Suprapubic skin (tissue), 4 donors: ENCODE measurements at regions not wholly inside any gene's neighbourhood (a gene's known extent, or its start where the extent isn't known, plus 50 kb on each side); places are given as distances from the start of the nearest gene placed in this dataset.
A peak's percentile ranks its signal among the peaks of the same experiment; 100 is the strongest.

Source experiments
- DNase-seq, 2 donors: peaks; one replicate each; pipeline ENCODE4 v3.0.0-alpha.2; 2019; ENCODE audit warnings: low spot score in 2 of 2
- H3K27ac ChIP-seq: fragments of 200-600 bp; sonication (generic); one replicate; pipeline ENCODE4 v1.5.1; 2019
- H3K27me3 ChIP-seq: fragments of 200-600 bp; sonication (generic); one replicate; pipeline ENCODE4 v1.5.1; 2019
- H3K36me3 ChIP-seq: fragments of 200-600 bp; sonication (generic); one replicate; pipeline ENCODE4 v1.5.1; 2019
- H3K4me1 ChIP-seq: fragments of 200-600 bp; sonication (generic); one replicate; pipeline ENCODE4 v1.5.1; 2019
- H3K4me3 ChIP-seq: fragments of 200-600 bp; sonication (generic); one replicate; pipeline ENCODE4 v1.5.1; 2019; ENCODE audit warnings: mild to moderate bottlenecking
- H3K9me3 ChIP-seq: fragments of 200-600 bp; sonication (generic); one replicate; pipeline ENCODE4 v1.5.1; 2019
- CTCF ChIP-seq, 2 donors: fragments of 200-600 bp in 1 of 2; fragments of 450-650 bp in 1 of 2; sonication (generic) in 1 of 2; IDR thresholded peaks; one replicate each; pipeline ENCODE4 v1.5.1; 2016 to 2019; ENCODE audit warnings: antibody characterized with exemption in 2 of 2, mild to moderate bottlenecking in 1 of 2, moderate library complexity in 1 of 2
- EP300 ChIP-seq: sonication (generic); formaldehyde crosslinking; IDR thresholded peaks from one replicate; pipeline ENCODE4 v1.6.1; 2017; ENCODE audit warnings: antibody characterized with exemption
- POLR2A ChIP-seq, 2 donors: fragments of 450-650 bp; IDR thresholded peaks; one replicate each; pipeline ENCODE4 v1.6.1; 2017; ENCODE audit warnings: antibody characterized with exemption in 2 of 2, mild to moderate bottlenecking in 2 of 2, moderate library complexity in 2 of 2
- POLR2AphosphoS5 ChIP-seq, 3 donors: sonication (generic); formaldehyde crosslinking; IDR thresholded peaks; one replicate each; pipeline ENCODE4 v1.6.1; 2017; ENCODE audit warnings: antibody characterized with exemption in 3 of 3
- WGBS: methylation state at CpG from one replicate; pipeline ENCODE4 v1.1.5; 2018; 5-methylcytosine and 5-hydroxymethylcytosine counted together

GRCh38 chr22:47705350-47705749 is 942.9 kb downstream of the TBC1D22A start:
- WGBS = 88% methylated on average over 2 of the region's 2 CpGs

GRCh38 chr22:47698906-47699305 is 936.5 kb downstream of the TBC1D22A start:
- no peaks in the 10 kb centered on the region for H3K27me3 ChIP-seq
- no peak overlapping the region for H3K27ac ChIP-seq
- H3K4me1 ChIP-seq = no peaks in the 10 kb centered on the region
- no peak for DNase-seq
- H3K9me3 ChIP-seq = no peaks in the 10 kb centered on the region
- 78% methylated on average over 8 of the region's 8 CpGs for WGBS
- no peaks in the 10 kb centered on the region for H3K36me3 ChIP-seq
- TF ChIP-seq POLR2A (IDR thresholded peaks at IDR 0.05) = no peak
- H3K4me3 ChIP-seq = no peak overlapping the region

More at GRCh38 chr22:47705350-47705749, 942.9 kb downstream of the TBC1D22A start:
- no peak for TF ChIP-seq POLR2A (IDR thresholded peaks at IDR 0.05)
- TF ChIP-seq POLR2AphosphoS5 (IDR thresholded peaks at IDR 0.05) = no peak
- no peak for TF ChIP-seq EP300
- TF ChIP-seq CTCF (IDR thresholded peaks at IDR 0.05) = no peak
- no peak overlapping the region for H3K27ac ChIP-seq
- H3K9me3 ChIP-seq = no peaks in the 10 kb centered on the region
- H3K27me3 ChIP-seq = no peaks in the 10 kb centered on the region
- no peak overlapping the region for H3K4me3 ChIP-seq
- no peaks in the 10 kb centered on the region for H3K4me1 ChIP-seq
- no peak for DNase-seq
- H3K36me3 ChIP-seq = no peaks in the 10 kb centered on the region

GRCh38 chr22:47697861-47698260 is 935.4 kb downstream of the TBC1D22A start:
- no peak for TF ChIP-seq POLR2A (IDR thresholded peaks at IDR 0.05)
- no peak for TF ChIP-seq CTCF (IDR thresholded peaks at IDR 0.05)
- TF ChIP-seq POLR2AphosphoS5 (IDR thresholded peaks at IDR 0.05) = no peak
- TF ChIP-seq EP300 = no peak
- DNase-seq = no peak
- H3K4me3 ChIP-seq = no peak overlapping the region
- H3K36me3 ChIP-seq = no peaks in the 10 kb centered on the region
- H3K9me3 ChIP-seq = no peaks in the 10 kb centered on the region
- WGBS = 83% methylated on average over 1 of the region's 1 CpG
- no peak overlapping the region for H3K27ac ChIP-seq
- H3K27me3 ChIP-seq = no peaks in the 10 kb centered on the region
- H3K4me1 ChIP-seq = no peaks in the 10 kb centered on the region

GRCh38 chr22:47696776-47697175 is 934.3 kb downstream of the TBC1D22A start:
- no peaks in the 10 kb centered on the region for H3K9me3 ChIP-seq
- H3K4me1 ChIP-seq = no peaks in the 10 kb centered on the region
- no peak for DNase-seq
- H3K36me3 ChIP-seq = no peaks in the 10 kb centered on the region
- no peaks in the 10 kb centered on the region for H3K27me3 ChIP-seq
- H3K4me3 ChIP-seq = no peak overlapping the region
- 76% methylated on average over 3 of the region's 3 CpGs for WGBS
- no peak overlapping the region for H3K27ac ChIP-seq
- TF ChIP-seq EP300 (no peak), POLR2AphosphoS5 (IDR thresholded peaks at IDR 0.05) (no peak), CTCF (IDR thresholded peaks at IDR 0.05) (no peak), POLR2A (IDR thresholded peaks at IDR 0.05) (no peak)

GRCh38 chr22:47695176-47695575 is 932.7 kb downstream of the TBC1D22A start:
- H3K27me3 ChIP-seq = no peaks in the 10 kb centered on the region
- no peak for TF ChIP-seq POLR2A (IDR thresholded peaks at IDR 0.05)
- TF ChIP-seq CTCF (IDR thresholded peaks at IDR 0.05) = no peak
- no peak for TF ChIP-seq POLR2AphosphoS5 (IDR thresholded peaks at IDR 0.05)
- TF ChIP-seq EP300 = no peak
- H3K4me3 ChIP-seq = no peak overlapping the region
- peak in 1 of 2 donors; percentile 62 for DNase-seq
- no peak overlapping the region for H3K27ac ChIP-seq
- peaks cover 2% of the 10 kb centered on the region for H3K4me1 ChIP-seq
- H3K36me3 ChIP-seq = no peaks in the 10 kb centered on the region
- no peaks in the 10 kb centered on the region for H3K9me3 ChIP-seq
- WGBS = 88% methylated on average over 3 of the region's 5 CpGs

- Histone ChIP-seq H3K9me3 (no peaks in the 10 kb centered on the region), H3K27me3 (no peaks in the 10 kb centered on the region), H3K27ac (no peak overlapping the region), H3K4me1 (peaks cover 2% of the 10 kb centered on the region), H3K4me3 (no peak overlapping the region), H3K36me3 (no peaks in the 10 kb centered on the region)
- WGBS = 51% methylated on average over 4 of the region's 4 CpGs
- TF ChIP-seq POLR2A (IDR thresholded peaks at IDR 0.05) (no peak), EP300 (no peak), CTCF (IDR thresholded peaks at IDR 0.05) (no peak), POLR2AphosphoS5 (IDR thresholded peaks at IDR 0.05) (no peak)
- DNase-seq = peak in 1 of 2 donors; percentile 26
These were observed 932.2 kb downstream of the TBC1D22A start for GRCh38 chr22:47694536-47695130.
